NCI-H2196 treated with DMSO at 0.1 percent for 48 hours (cell line): ENCODE measurements at regions not wholly inside any gene's neighbourhood (a gene's known extent, or its start where the extent isn't known, plus 50 kb on each side); places are given as distances from the start of the nearest gene placed in this dataset.

Experiments used
- DNase-seq: peaks from one replicate; lab custom pipeline; 2025; ENCODE audit not compliant: unreplicated experiment; lab: John Stamatoyannopoulos, UW

GRCh38 chr2:64823794-64824193 lies 165.4 kb upstream of the SLC1A4 start:
- DNase-seq, result no peak

- DNase-seq, result no peak
Measured at GRCh38 chr2:64825831-64826491, 163.2 kb upstream of the SLC1A4 start.

DNA sequence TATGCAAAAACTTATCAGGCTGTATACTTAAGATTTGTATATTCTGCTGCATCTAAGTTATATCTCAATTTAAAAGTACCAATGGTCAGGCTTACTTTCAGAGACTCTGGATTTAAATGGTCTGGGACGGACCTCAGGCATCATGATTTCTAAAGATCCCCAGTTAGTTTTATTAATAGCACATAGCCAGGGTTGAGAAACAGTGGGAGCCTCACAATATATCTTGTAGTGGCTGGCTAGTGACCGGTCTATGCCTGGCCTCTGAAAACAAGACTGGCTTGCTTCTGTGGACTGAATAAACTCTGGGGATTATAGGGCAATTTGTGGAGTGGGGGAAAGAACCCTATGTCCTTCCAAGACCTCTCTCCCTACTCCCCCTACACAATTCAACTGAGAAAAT lies 162.5 kb upstream of the SLC1A4 start:
- DNase-seq, result no peak

DNA sequence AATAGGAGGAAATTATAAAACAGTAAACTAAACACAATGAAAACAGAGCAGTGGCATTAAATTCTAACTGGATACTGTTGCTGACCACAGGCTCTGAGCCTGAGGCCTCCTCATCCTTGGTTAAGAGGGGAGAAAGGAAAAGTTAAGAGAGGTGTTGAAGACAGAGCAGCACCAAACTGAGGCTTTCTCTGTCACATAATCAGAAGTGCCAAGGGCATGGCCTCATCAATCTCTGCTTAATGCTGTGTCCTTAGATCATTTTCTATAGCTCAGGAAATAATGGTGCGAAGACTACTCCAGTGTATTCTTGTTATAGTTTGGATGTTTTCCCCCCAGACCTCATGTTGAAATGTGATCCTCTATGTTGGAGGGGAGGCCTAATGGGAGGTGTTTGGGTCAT lies 160.9 kb upstream of the SLC1A4 start:
- DNase-seq, result no peak

DNA sequence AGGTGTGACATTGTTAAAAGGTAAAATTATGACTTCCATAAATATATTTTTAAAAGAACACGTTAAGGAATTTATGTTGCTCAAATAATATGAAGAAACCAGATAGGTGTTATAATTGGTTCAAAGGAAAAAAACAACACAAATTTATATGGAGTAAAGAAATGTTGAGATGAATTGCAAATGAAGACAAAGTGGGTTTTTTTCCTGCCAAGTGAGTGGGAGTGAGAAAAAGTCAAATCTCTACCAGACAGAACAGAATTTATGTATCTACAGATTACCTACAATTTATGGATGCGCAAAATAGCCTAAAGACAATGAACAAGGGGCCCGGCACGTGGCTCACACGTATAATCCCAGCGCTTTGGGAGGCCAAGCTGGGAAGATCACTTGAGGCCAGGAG lies 159.7 kb upstream of the SLC1A4 start:
- DNase-seq, result no peak

GRCh38 chr2:64831134-64831976 lies 157.8 kb upstream of the SLC1A4 start:
- no peak for DNase-seq

DNA sequence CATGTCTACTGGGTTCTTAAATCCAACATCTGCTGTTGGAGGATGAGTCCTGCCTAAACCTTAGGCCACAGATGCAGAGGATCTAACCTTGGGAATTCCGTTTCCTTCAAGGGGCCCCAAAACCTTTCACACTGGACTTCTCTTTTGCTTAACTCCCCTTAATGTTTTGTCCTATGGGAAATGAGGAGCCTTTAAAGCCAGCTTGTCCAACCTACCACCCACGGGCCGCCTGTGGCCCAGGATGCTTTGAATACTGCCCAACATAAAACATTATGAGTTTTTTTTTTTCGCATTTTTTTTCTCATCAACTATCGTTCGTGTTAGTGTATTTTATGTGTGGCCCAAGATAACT lies 157.2 kb upstream of the SLC1A4 start:
- DNase-seq, result no peak

- no peak for DNase-seq
Measured at GRCh38 chr2:64832936-64833335, 156.3 kb upstream of the SLC1A4 start.

GRCh38 chr2:64836566-64836965 lies 152.6 kb upstream of the SLC1A4 start:
- DNase-seq, result no peak

DNA sequence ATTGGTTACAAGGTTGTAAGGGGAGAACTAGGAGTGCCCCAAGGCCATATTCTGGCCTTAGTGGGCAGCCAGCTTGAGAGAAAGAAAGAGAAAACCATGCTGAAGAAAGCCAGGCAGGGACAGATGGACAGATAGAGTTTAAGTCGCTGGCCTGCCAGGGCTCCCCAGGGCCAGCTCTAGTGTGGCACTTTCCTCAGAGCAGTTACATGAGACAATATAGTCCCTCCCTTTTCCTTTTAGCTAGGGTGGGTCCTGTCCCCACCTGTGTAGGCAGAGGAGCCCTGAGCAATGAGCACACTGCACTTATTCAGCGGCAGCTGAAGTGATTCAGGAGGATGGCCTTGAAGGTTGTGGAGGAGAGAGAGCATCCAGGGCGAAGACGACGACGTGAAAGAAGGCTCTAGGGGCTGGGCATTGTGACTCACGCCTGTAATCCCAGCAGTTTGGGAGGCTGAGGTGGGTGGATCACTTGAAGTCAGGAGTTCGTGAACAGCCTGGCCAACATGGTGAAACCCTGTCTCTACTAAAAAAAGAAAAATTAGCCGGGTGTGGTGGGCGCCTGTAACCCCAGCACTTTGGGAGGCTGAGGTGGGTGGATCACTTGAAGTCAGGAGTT lies 152.0 kb upstream of the SLC1A4 start:
- no peak for DNase-seq

GRCh38 chr2:64837925-64838641 lies 151.1 kb upstream of the SLC1A4 start:
- no peak for DNase-seq

GRCh38 chr2:64838817-64839216 lies 150.4 kb upstream of the SLC1A4 start:
- DNase-seq, result no peak

DNA sequence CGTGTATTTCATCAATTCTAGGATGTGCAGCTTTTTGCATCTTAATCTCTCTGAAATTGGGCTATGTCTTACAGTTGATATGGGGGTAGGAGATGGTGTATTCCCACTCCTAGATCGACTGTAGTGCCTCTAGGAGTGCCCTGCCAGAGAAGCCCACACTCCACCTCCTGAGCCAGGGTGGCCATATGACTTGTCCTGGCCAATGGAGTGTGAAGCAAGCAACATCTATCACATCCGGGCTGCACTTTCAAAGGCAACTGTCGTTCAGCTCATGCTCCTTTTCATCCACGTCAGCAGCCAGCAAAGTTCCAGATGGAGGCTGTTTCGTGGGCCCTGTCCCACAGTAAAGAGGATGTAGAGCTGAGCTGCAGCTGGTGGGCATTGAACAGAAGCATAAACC lies 149.4 kb upstream of the SLC1A4 start:
- no peak for DNase-seq

- no peak for DNase-seq
Measured at GRCh38 chr2:64840426-64840881, 148.7 kb upstream of the SLC1A4 start.

GRCh38 chr2:64841461-64841860 lies 147.7 kb upstream of the SLC1A4 start:
- no peak for DNase-seq

GRCh38 chr2:64842030-64842429 lies 147.2 kb upstream of the SLC1A4 start:
- DNase-seq, result no peak

DNA sequence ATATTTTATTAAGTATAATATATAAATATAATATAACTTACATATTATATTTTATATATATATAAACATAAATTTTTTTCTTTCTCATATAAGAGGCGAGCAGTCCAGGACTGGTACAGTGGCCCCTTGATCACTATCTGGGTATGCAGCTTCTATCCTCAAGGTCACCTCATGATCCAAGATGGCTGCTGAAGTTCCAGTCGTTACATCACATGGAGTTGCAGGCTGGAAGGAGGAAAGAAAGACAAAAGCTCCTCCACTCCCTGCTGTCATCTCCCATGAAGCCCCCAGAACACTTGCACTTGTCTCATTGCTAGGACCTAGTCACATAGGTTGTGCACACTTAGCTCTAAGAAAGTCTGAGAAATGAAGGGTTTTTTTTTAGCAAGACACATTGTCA lies 145.1 kb upstream of the SLC1A4 start:
- no peak for DNase-seq

DNA sequence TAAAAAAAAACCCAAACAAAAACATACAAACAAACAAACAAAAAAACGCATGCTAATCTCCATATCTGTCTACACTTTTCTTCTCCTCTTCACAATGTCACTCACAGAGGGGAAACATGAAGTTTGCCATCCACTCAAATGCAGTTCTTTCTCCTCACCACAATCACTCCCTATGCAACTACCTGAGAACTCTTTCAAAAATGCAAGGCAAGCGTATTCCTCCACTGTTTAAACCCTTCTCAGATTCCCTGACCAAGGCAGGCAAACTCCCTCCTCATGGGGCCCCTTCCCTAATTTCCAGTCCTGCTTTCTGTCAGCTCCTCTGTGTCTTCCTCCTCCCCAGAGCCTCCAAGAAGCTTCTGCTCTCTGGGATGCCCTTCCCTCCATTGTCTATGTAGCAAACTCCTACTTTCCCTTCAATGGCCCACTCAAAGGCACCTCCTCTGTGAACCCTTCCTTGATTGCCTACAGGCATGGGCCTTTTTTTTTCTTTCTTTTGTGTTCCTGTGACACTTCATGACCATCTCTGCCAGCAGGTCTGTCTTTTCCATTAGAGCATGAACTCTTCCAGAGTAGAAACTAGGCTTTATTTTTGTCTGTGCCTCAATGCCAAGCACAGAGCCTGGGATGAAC lies 143.8 kb upstream of the SLC1A4 start:
- DNase-seq, result no peak

- DNase-seq, result no peak
Measured at GRCh38 chr2:64846177-64846576, 143.0 kb upstream of the SLC1A4 start.

GRCh38 chr2:64847930-64848329 lies 141.3 kb upstream of the SLC1A4 start:
- DNase-seq, result no peak

DNA sequence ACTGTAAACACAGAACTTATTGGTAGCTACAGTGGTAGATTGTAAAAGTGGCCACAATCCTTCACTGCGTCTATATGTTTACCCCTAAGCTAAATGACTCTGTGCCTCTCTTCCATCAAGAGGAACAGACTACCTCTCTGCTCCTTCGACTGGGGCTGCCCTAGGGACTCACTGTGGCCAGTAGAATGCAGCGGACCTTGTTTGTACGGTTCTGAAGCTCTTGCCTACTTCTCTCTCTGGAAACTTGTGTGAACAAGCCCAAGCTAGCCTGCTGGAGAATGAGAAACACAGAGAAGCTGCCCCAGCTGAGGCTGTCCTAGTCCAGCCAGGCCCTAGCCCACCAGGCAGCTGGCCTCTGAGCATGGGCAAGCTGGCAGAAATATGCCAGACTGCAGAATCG lies 140.8 kb upstream of the SLC1A4 start:
- DNase-seq, result no peak
